Neural progenitor cell (in vitro differentiated cells): ENCODE measurements at regions not wholly inside any gene's neighbourhood (a gene's known extent, or its start where the extent isn't known, plus 50 kb on each side); places are given as distances from the start of the nearest gene placed in this dataset.

Experiments used
- DNase-seq: peaks from one replicate; pipeline ENCODE4 v3.0.0-alpha.2; 2016; ENCODE audit warnings: low spot score
- H2AFZ ChIP-seq: fragments of 200-600 bp; sonication (generic); replicated peaks from 2 replicates; pipeline ENCODE4 v1.6.1; 2016; ENCODE audit warnings: antibody characterized with exemption
- H3F3A ChIP-seq: fragments of 200-600 bp; sonication (generic); 2 replicates; pipeline ENCODE4 v1.6.1; 2016; ENCODE audit warnings: antibody characterized with exemption, low read depth
- H3K27ac ChIP-seq: fragments of 200-600 bp; sonication (generic); 2 replicates; pipeline ENCODE4 v1.5.1; 2016; ENCODE audit warnings: mild to moderate bottlenecking
- H3K27me3 ChIP-seq: fragments of 200-600 bp; sonication (generic); 2 replicates; pipeline ENCODE4 v1.6.1; 2016; ENCODE audit warnings: mild to moderate bottlenecking, moderate library complexity
- H3K36me3 ChIP-seq: fragments of 200-600 bp; sonication (generic); 2 replicates; pipeline ENCODE4 v1.5.1; 2016
- H3K4me1 ChIP-seq: fragments of 200-600 bp; sonication (generic); 2 replicates; pipeline ENCODE4 v1.6.1; 2016; ENCODE audit warnings: mixed run types
- H3K4me2 ChIP-seq: fragments of 200-600 bp; sonication (generic); 2 replicates; pipeline ENCODE4 v1.6.1; 2016
- H3K4me3 ChIP-seq: fragments of 200-600 bp; sonication (generic); 2 replicates; pipeline ENCODE4 v1.5.1; 2016
- H3K79me2 ChIP-seq: fragments of 200-600 bp; sonication (generic); 2 replicates; pipeline ENCODE4 v1.6.1; 2016; ENCODE audit warnings: low read depth
- H3K9ac ChIP-seq: fragments of 200-600 bp; sonication (generic); 2 replicates; pipeline ENCODE4 v1.6.1; 2016
- H3K9me3 ChIP-seq: fragments of 200-600 bp; sonication (generic); 2 replicates; pipeline ENCODE4 v1.5.1; 2016; ENCODE audit warnings: low read depth
- H4K20me1 ChIP-seq: fragments of 200-600 bp; sonication (generic); 2 replicates; pipeline ENCODE4 v1.6.1; 2016; ENCODE audit warnings: low read depth
- H3K27ac Mint-ChIP-seq: 3 replicates; pipeline ENCODE4 v1.8.0; 2021; ENCODE audit warnings: mixed read lengths
- H3K27me3 Mint-ChIP-seq: 2 replicates; pipeline ENCODE4 v1.8.0; 2022; ENCODE audit warnings: low read depth, mild to moderate bottlenecking, inconsistent platforms, moderate library complexity, mixed read lengths; ENCODE audit not compliant: insufficient read depth
- H3K36me3 Mint-ChIP-seq: 3 replicates; pipeline ENCODE4 v1.8.0; 2021; ENCODE audit warnings: mixed read lengths
- H3K4me1 Mint-ChIP-seq: 3 replicates; pipeline ENCODE4 v1.8.0; 2021; ENCODE audit warnings: mixed read lengths
- H3K4me3 Mint-ChIP-seq: 3 replicates; pipeline ENCODE4 v1.8.0; 2021; ENCODE audit warnings: mild to moderate bottlenecking, moderate library complexity, mixed read lengths
- H3K9me3 Mint-ChIP-seq: 3 replicates; pipeline ENCODE4 v1.8.0; 2020; ENCODE audit warnings: mixed read lengths
- CTCF ChIP-seq: fragments of 200-600 bp; sonication (generic); IDR thresholded peaks from 2 replicates; pipeline ENCODE4 v1.5.1; 2017; ENCODE audit warnings: antibody characterized with exemption, mild to moderate bottlenecking
- EZH2 ChIP-seq: fragments of 200-600 bp; sonication (generic); IDR thresholded peaks from 2 replicates; pipeline ENCODE4 v1.6.1; 2017; ENCODE audit warnings: antibody characterized with exemption, mild to moderate bottlenecking, moderate library complexity
- EZH2phosphoT487 ChIP-seq: fragments of 200-600 bp; sonication (generic); IDR thresholded peaks from 2 replicates; pipeline ENCODE4 v1.6.1; 2017; ENCODE audit warnings: antibody characterized with exemption

GRCh38 chr2:209191139-209191538 lies 232.7 kb upstream of the MAP2 start:
- Mint-ChIP-seq H3K27me3 (no peaks in the 10 kb centered on the region), H3K9me3 (no peaks in the 10 kb centered on the region), H3K4me1 (no peaks in the 10 kb centered on the region), H3K36me3 (no peaks in the 10 kb centered on the region), H3K27ac (no peak overlapping the region), H3K4me3 (no peak overlapping the region)
- H2AFZ ChIP-seq, result peak overlapping the region; percentile 32
- H3K9ac ChIP-seq, result no peak overlapping the region
- H3K27me3 ChIP-seq, result no peaks in the 10 kb centered on the region
- H3K4me2 ChIP-seq, result no peak overlapping the region
- no peaks in the 10 kb centered on the region for H4K20me1 ChIP-seq
- no peaks in the 10 kb centered on the region for H3F3A ChIP-seq
- no peaks in the 10 kb centered on the region for H3K36me3 ChIP-seq
- no peaks in the 10 kb centered on the region for H3K79me2 ChIP-seq
- no peaks in the 10 kb centered on the region for H3K9me3 ChIP-seq
- no peaks in the 10 kb centered on the region for H3K4me1 ChIP-seq
- no peak overlapping the region for H3K27ac ChIP-seq
- TF ChIP-seq EZH2 (no peak), EZH2phosphoT487 (no peak), CTCF (no peak)
- no peak for DNase-seq
- no peak overlapping the region for H3K4me3 ChIP-seq

GRCh38 chr2:209194717-209195116 lies 229.1 kb upstream of the MAP2 start:
- H3K27ac Mint-ChIP-seq, result no peak overlapping the region

GRCh38 chr2:209208211-209208610 lies 215.6 kb upstream of the MAP2 start:
- H3K27me3 Mint-ChIP-seq, result no peaks in the 10 kb centered on the region
- H3K36me3 Mint-ChIP-seq, result no peaks in the 10 kb centered on the region
- no peaks in the 10 kb centered on the region for H3K9me3 ChIP-seq
- no peak overlapping the region for H3K4me3 ChIP-seq
- no peak overlapping the region for H3K27ac ChIP-seq
- no peaks in the 10 kb centered on the region for H3K4me1 ChIP-seq
- peak; percentile 64 for DNase-seq
- H3F3A ChIP-seq, result no peaks in the 10 kb centered on the region
- H3K4me2 ChIP-seq, result no peak overlapping the region
- H3K27me3 ChIP-seq, result no peaks in the 10 kb centered on the region
- H3K4me3 Mint-ChIP-seq, result no peak overlapping the region
- no peaks in the 10 kb centered on the region for H3K36me3 ChIP-seq
- H3K9ac ChIP-seq, result no peak overlapping the region
- no peaks in the 10 kb centered on the region for H3K4me1 Mint-ChIP-seq
- no peaks in the 10 kb centered on the region for H4K20me1 ChIP-seq
- TF ChIP-seq CTCF (peak; percentile 90), EZH2 (no peak), EZH2phosphoT487 (no peak)
- no peak overlapping the region for H3K27ac Mint-ChIP-seq
- H3K9me3 Mint-ChIP-seq, result no peaks in the 10 kb centered on the region
- no peaks in the 10 kb centered on the region for H3K79me2 ChIP-seq
- H2AFZ ChIP-seq, result peak overlapping the region; percentile 91

More at GRCh38 chr2:209194717-209195116, 229.1 kb upstream of the MAP2 start:
- H3K4me3 ChIP-seq, result no peak overlapping the region
- H3K27me3 ChIP-seq, result no peaks in the 10 kb centered on the region
- Mint-ChIP-seq H3K9me3 (no peaks in the 10 kb centered on the region), H3K4me1 (no peaks in the 10 kb centered on the region), H3K27me3 (no peaks in the 10 kb centered on the region), H3K36me3 (no peaks in the 10 kb centered on the region), H3K4me3 (no peak overlapping the region)
- H3K36me3 ChIP-seq, result no peaks in the 10 kb centered on the region
- no peak overlapping the region for H3K4me2 ChIP-seq
- no peaks in the 10 kb centered on the region for H3K79me2 ChIP-seq
- no peak for TF ChIP-seq EZH2phosphoT487
- no peak for TF ChIP-seq EZH2
- no peak for TF ChIP-seq CTCF
- H3K4me1 ChIP-seq, result no peaks in the 10 kb centered on the region
- no peak overlapping the region for H3K9ac ChIP-seq
- H3K27ac ChIP-seq, result no peak overlapping the region
- no peaks in the 10 kb centered on the region for H4K20me1 ChIP-seq
- H2AFZ ChIP-seq, result no peak overlapping the region
- no peak for DNase-seq
- H3K9me3 ChIP-seq, result no peaks in the 10 kb centered on the region
- no peaks in the 10 kb centered on the region for H3F3A ChIP-seq
